ENCODE measurements at regions not wholly inside any gene's neighbourhood (a gene's known extent, or its start where the extent isn't known, plus 50 kb on each side); places are given as distances from the start of the nearest gene placed in this dataset.
A peak's percentile ranks its signal among the peaks of the same experiment; 100 is the strongest.

DNA sequence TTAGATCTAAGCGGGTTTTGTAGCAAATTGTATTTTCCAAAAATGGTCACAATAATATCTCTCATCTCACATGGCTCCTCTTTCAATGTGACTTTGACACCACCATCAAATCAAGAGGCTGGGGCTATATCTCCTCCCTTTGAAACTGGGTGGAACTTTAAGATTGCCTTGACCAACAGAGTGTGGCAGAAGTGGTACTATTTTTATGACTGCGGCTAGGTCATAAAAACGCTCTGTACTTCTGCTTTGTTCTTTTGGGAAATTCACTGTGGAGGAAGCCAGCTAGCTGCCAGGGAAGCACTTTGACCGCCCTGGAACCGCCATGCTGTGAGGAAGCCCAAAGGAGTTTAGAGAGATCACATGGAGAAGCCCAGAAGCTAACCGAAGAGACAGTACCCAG lies 50.7 kb upstream of the ACOT11 start:
- H3K27me3 ChIP-seq (ENCODE audit: control insufficient read depth, insufficient read depth, low read length) = peaks cover 37% of the 10 kb centered on the region
- no peak for DNase-seq
- WGBS (ENCODE audit: insufficient coverage) = 79% methylated on average over 5 of the region's 6 CpGs
- H3K4me1 ChIP-seq (ENCODE audit: control insufficient read depth, insufficient read depth, low read length) = peaks cover 11% of the 10 kb centered on the region
- H3K9me3 ChIP-seq (replicated peaks; ENCODE audit: control insufficient read depth, low read depth, low read length) = no peaks in the 10 kb centered on the region
- H3K4me3 ChIP-seq (ENCODE audit: low read length) = no peak overlapping the region
- no peaks in the 10 kb centered on the region for H3K36me3 ChIP-seq (ENCODE audit: control insufficient read depth, insufficient read depth, low read length)
- H3K27ac ChIP-seq (ENCODE audit: low read length) = no peak overlapping the region

DNA sequence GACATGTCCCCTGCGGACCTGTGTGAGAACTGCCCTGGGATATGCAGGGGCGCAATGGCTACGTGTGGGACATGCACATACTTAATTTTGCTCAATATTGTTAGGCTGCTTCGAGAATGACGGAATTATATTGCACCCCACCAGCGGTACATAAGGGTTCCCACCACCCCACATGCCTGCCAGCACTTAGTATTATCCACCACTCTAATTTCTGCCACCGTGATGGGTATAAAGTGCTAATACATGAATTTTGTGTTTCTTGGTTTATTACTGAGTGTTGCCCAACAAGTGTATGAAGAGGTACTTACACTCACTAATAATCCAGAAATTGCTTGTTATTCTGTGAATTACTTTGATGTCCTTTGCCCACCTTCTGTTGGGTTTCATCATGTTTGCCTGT lies 52.1 kb upstream of the ACOT11 start:
- Histone ChIP-seq H3K27me3 (ENCODE audit: control insufficient read depth, insufficient read depth, low read length) (peaks cover 25% of the 10 kb centered on the region), H3K36me3 (ENCODE audit: control insufficient read depth, insufficient read depth, low read length) (no peaks in the 10 kb centered on the region), H3K9me3 (replicated peaks; ENCODE audit: control insufficient read depth, low read depth, low read length) (no peaks in the 10 kb centered on the region), H3K27ac (ENCODE audit: low read length) (no peak overlapping the region), H3K4me3 (ENCODE audit: low read length) (no peak overlapping the region), H3K4me1 (ENCODE audit: control insufficient read depth, insufficient read depth, low read length) (peaks cover 11% of the 10 kb centered on the region)
- WGBS (ENCODE audit: insufficient coverage) = 94% methylated on average over 3 of the region's 7 CpGs
- DNase-seq = no peak

DNA sequence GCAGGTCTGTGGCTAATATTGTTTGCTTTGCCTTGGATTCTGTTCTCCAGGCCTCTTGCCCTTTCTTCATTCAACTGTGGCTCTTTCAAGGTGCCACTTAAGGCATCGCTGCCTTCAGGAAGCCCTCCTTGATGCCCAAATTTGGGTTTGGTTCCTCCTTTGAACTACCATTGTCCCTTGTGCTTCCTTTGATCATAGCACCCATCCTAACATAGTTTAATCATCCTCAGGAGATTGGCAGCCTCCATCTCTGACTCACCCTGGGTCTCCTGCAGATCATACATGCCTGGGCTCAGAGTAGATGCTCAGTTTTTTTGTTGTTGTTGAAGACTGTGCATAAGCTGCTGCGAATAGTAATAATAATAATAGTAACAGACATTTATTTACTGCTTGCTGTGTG lies 54.4 kb upstream of the ACOT11 start:
- H3K36me3 ChIP-seq (ENCODE audit: control insufficient read depth, insufficient read depth, low read length) = no peaks in the 10 kb centered on the region
- no peak overlapping the region for H3K4me3 ChIP-seq (ENCODE audit: low read length)
- H3K9me3 ChIP-seq (replicated peaks; ENCODE audit: control insufficient read depth, low read depth, low read length) = no peaks in the 10 kb centered on the region
- H3K27ac ChIP-seq (ENCODE audit: low read length) = no peak overlapping the region
- peaks cover 13% of the 10 kb centered on the region for H3K4me1 ChIP-seq (ENCODE audit: control insufficient read depth, insufficient read depth, low read length)
- 100% methylated on average over 1 of the region's 2 CpGs for WGBS (ENCODE audit: insufficient coverage)
- DNase-seq = no peak
- peaks cover 10% of the 10 kb centered on the region for H3K27me3 ChIP-seq (ENCODE audit: control insufficient read depth, insufficient read depth, low read length)

DNA sequence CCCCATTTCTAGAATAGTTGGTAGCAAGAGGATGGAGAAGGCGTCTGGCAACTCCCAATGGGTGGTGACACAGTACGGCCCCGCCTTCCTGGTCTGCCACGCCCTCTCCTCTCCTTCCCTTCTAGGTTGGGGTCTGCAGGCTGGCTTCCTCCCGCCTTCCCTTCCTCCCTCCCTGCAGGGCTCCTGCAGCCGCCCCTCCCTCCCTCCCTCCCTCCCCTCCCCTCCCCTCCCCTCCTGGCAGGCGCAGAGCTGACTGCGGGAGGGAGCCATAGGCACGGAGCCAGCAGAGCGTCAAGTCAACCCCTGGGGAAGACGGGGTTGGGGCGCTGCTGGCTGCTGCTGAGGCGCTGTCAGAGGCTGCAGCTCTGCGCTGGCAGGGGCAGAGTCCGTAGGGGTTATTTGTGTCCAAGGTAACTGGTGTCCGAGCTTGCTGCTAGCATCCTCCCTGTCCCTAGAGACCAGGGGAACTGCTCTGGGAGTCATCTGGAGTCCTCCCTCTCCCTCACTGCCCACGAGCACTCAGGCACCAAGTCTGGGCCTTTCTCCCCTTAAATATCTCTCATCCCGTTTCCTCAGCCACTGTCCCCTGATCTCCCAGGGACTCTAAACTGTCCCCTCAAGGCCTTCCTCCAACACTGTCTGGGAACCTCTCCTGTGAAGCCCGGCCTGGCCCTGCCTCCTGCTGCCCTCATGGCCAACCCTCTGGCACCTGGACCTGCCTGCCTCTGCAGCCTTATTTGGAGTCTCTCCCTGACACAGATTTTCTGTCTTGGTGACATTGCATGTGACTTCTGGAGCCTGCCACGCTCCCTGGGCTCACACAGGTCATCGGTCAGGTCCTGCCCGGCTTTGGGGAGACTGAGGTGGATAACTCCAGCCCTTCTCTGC lies 57.4 kb upstream of the ACOT11 start:
- Histone ChIP-seq H3K27me3 (ENCODE audit: control insufficient read depth, insufficient read depth, low read length) (no peaks in the 10 kb centered on the region), H3K27ac (ENCODE audit: low read length) (no peak overlapping the region), H3K9me3 (replicated peaks; ENCODE audit: control insufficient read depth, low read depth, low read length) (no peaks in the 10 kb centered on the region), H3K4me1 (ENCODE audit: control insufficient read depth, insufficient read depth, low read length) (peaks cover 28% of the 10 kb centered on the region), H3K4me3 (ENCODE audit: low read length) (no peak overlapping the region), H3K36me3 (ENCODE audit: control insufficient read depth, insufficient read depth, low read length) (no peaks in the 10 kb centered on the region)
- peak; percentile 41 for DNase-seq
- 11% methylated on average over 13 of the region's 22 CpGs for WGBS (ENCODE audit: insufficient coverage)

DNA sequence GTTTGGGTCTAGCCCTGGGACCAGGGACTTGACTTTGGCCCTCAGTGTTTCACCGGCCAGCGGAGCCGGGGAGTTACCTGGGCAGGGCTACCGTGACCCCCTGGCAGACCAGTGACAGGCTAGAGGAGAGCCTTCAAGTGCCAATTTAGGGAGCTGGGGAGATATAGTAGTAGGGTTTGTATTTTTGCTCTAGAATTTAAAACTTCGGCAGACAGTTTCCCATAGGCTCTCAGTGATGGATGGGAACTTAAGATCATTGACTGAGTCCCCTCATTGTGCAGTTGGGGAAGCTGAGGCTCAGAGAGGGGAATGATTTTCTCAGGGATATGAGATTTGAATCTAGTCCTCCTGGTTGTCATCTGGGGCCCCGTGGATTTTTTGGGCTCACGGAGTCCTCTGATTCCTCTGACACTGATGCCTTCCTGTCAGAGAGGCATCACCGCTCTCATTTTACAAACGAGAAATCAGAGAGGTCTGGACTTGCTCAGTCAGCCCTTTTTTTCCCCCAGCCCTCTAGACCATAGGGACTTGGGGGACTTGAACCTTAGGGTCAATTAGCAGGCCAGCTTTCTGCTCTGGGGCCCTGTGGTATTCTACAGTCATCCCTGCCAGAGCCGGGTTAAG lies 58.3 kb upstream of the ACOT11 start:
- peak overlapping the region; percentile 40 for H3K27ac ChIP-seq (ENCODE audit: low read length)
- H3K4me3 ChIP-seq (ENCODE audit: low read length) = no peak overlapping the region
- no peaks in the 10 kb centered on the region for H3K36me3 ChIP-seq (ENCODE audit: control insufficient read depth, insufficient read depth, low read length)
- no peak for DNase-seq
- H3K4me1 ChIP-seq (ENCODE audit: control insufficient read depth, insufficient read depth, low read length) = peaks cover 28% of the 10 kb centered on the region
- H3K9me3 ChIP-seq (replicated peaks; ENCODE audit: control insufficient read depth, low read depth, low read length) = no peaks in the 10 kb centered on the region
- H3K27me3 ChIP-seq (ENCODE audit: control insufficient read depth, insufficient read depth, low read length) = no peaks in the 10 kb centered on the region
- 17% methylated on average over 9 of the region's 10 CpGs for WGBS (ENCODE audit: insufficient coverage)

DNA sequence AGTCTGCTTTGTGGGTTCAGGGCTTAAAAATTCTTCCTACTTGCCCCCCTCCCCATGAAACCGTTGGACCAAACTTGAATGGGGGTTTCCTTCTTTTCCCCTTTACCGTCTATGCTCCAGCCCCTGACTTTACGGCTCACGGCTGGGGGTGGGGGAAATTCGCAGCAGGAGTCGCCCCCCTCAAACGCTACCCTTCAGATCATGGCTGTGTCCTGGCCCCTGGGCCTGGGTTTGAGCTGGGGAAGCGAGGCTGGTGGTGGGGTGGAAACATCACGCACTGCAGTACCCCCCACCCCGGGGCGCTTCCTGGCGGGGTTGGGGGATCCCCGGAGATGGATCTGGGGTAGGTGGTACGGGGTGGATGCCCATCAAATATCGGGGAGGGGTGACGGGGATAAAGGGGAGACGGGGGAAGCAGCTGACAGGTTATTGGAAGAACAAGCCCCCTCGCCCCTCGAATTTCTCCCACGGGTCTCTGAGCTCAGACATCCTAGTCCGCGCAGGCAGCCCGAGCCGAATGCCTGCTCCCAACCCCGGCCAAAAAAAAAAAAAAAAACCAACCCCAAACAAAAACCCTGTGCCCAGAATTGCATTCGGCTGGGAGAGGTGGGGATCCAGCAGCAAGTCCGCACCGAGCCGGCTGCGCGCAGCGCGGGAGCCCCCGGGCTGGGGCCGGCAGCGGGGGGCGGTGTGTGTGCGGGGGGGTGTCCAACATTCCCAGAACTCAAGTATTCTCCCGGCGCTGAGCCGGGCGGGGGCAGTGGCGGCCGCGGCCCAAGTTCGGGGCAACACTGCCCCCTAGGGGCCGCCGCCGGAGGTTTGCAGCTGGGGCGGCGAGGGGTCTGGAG lies 59.0 kb upstream of the ACOT11 start:
- no peaks in the 10 kb centered on the region for H3K36me3 ChIP-seq (ENCODE audit: control insufficient read depth, insufficient read depth, low read length)
- H3K27me3 ChIP-seq (ENCODE audit: control insufficient read depth, insufficient read depth, low read length) = no peaks in the 10 kb centered on the region
- peak; percentile 95 for DNase-seq
- peaks cover 28% of the 10 kb centered on the region for H3K4me1 ChIP-seq (ENCODE audit: control insufficient read depth, insufficient read depth, low read length)
- H3K27ac ChIP-seq (ENCODE audit: low read length) = peak overlapping the region; percentile 99
- no peaks in the 10 kb centered on the region for H3K9me3 ChIP-seq (replicated peaks; ENCODE audit: control insufficient read depth, low read depth, low read length)
- peak overlapping the region; percentile 53 for H3K4me3 ChIP-seq (ENCODE audit: low read length)
- WGBS (ENCODE audit: insufficient coverage) = under 1% methylated on average over 31 of the region's 51 CpGs

DNA sequence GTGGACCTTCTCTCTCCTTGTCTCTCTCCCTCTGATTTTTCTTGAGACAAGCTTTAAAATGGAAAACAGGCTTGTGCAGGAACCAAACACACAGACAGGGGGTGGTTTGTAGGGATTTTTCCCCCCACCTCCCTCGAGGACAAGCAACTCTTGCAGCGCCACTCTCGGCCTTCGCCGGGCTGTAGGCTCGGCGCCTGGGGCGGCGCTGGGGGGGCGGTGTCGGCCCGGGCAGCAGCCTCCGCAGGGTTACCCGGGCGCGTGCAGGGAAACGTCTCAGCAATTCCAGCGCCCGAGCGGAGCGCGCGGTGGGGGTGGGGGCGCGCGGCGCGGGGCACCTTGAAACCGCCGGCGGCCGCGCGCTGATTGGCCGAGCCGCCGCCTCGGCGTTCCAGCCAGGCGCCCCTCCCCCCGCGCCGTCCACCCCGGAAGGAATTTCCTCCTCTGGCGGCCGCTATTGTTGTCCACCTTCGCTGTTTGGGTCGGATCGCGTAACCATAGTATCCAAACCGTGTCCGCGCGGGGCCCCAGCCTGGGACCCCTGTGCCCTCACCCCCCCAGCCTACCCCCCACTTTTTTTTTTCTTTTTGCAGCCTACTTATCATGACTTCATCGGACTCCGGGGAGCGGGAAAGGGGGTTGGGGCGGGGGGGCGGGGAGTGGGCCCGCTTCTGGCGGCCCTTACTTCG lies 59.8 kb upstream of the ACOT11 start:
- Histone ChIP-seq H3K9me3 (replicated peaks; ENCODE audit: control insufficient read depth, low read depth, low read length) (no peaks in the 10 kb centered on the region), H3K36me3 (ENCODE audit: control insufficient read depth, insufficient read depth, low read length) (no peaks in the 10 kb centered on the region), H3K27ac (ENCODE audit: low read length) (peak overlapping the region; percentile 99), H3K4me3 (ENCODE audit: low read length) (peak overlapping the region; percentile 53), H3K4me1 (ENCODE audit: control insufficient read depth, insufficient read depth, low read length) (peaks cover 28% of the 10 kb centered on the region), H3K27me3 (ENCODE audit: control insufficient read depth, insufficient read depth, low read length) (no peaks in the 10 kb centered on the region)
- under 1% methylated on average over 45 of the region's 62 CpGs for WGBS (ENCODE audit: insufficient coverage)
- peak; percentile 96 for DNase-seq

DNA sequence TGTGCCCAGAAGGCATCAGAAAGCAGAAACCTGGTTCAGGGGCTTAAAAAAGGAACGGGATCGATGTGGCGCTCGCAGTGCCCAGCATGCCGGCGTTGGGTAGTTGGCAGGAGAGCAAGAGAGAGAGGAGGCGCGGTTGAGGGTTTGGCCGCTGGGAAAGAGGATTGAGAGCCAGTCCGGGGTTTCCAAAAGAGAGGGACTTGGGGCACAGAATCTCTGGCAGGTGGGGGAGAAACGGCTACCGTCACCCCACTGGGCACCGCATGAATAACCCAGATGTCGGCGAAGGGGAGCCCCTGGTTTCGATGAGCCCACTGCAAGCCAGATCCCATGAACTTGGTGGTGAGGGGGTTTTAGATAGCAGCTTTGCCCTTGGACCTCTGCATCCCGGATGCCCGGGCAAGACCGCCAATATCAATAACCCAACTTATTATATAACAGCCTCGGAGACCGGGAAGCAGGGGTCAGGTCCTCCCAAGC lies 60.4 kb upstream of the ACOT11 start:
- Histone ChIP-seq H3K9me3 (replicated peaks; ENCODE audit: control insufficient read depth, low read depth, low read length) (no peaks in the 10 kb centered on the region), H3K4me1 (ENCODE audit: control insufficient read depth, insufficient read depth, low read length) (peaks cover 28% of the 10 kb centered on the region), H3K27me3 (ENCODE audit: control insufficient read depth, insufficient read depth, low read length) (no peaks in the 10 kb centered on the region), H3K27ac (ENCODE audit: low read length) (peak overlapping the region; percentile 89), H3K4me3 (ENCODE audit: low read length) (peak overlapping the region; percentile 43), H3K36me3 (ENCODE audit: control insufficient read depth, insufficient read depth, low read length) (no peaks in the 10 kb centered on the region)
- 10% methylated on average over 18 of the region's 21 CpGs for WGBS (ENCODE audit: insufficient coverage)
- peak; percentile 51 for DNase-seq

DNA sequence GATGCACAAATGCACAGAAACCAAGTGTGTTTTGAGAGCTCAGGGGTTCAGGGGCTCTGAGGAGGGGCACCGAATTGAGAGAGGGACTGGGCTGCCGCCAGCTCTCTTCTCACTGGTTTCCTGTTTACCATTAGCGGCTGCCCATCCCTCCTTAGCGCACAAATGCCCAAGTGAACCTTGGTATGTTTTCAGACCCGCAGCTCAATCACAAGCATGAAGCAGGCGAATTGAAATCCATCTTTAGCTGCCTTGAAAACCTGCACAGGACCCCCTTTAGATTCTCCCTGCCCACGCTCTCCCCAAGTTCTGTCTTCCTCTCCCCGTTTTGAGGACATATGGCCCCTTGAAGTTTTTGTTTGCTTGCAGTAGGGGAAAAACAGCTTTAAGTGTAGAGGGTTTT lies 61.1 kb upstream of the ACOT11 start:
- no peaks in the 10 kb centered on the region for H3K36me3 ChIP-seq (ENCODE audit: control insufficient read depth, insufficient read depth, low read length)
- H3K27ac ChIP-seq (ENCODE audit: low read length) = no peak overlapping the region
- no peak for DNase-seq
- H3K27me3 ChIP-seq (ENCODE audit: control insufficient read depth, insufficient read depth, low read length) = no peaks in the 10 kb centered on the region
- WGBS (ENCODE audit: insufficient coverage) = 31% methylated on average over 6 of the region's 8 CpGs
- no peaks in the 10 kb centered on the region for H3K9me3 ChIP-seq (replicated peaks; ENCODE audit: control insufficient read depth, low read depth, low read length)
- peaks cover 28% of the 10 kb centered on the region for H3K4me1 ChIP-seq (ENCODE audit: control insufficient read depth, insufficient read depth, low read length)
- no peak overlapping the region for H3K4me3 ChIP-seq (ENCODE audit: low read length)

Measured in muscle of leg (tissue), 3 donors.